Peyer's patch (tissue), 4 donors: ENCODE measurements at regions not wholly inside any gene's neighbourhood (a gene's known extent, or its start where the extent isn't known, plus 50 kb on each side); places are given as distances from the start of the nearest gene placed in this dataset.

Experiments used
- CTCF ChIP-seq, 6 experiments: fragments of 450-650 bp in 4 of 6; fragments of 200-600 bp in 2 of 6; sonication (generic) in 1 of 6; IDR thresholded peaks; one replicate each; pipeline ENCODE4 v1.5.1; 2017 to 2019; ENCODE audit warnings: antibody characterized with exemption in 6 of 6, mild to moderate bottlenecking in 3 of 6, moderate library complexity in 1 of 6
- POLR2A ChIP-seq, 2 donors: fragments of 450-650 bp; IDR thresholded peaks; one replicate each; pipeline ENCODE4 v1.5.1; 2017; ENCODE audit warnings: antibody characterized with exemption in 2 of 2, mild to moderate bottlenecking in 2 of 2, moderate library complexity in 2 of 2

DNA sequence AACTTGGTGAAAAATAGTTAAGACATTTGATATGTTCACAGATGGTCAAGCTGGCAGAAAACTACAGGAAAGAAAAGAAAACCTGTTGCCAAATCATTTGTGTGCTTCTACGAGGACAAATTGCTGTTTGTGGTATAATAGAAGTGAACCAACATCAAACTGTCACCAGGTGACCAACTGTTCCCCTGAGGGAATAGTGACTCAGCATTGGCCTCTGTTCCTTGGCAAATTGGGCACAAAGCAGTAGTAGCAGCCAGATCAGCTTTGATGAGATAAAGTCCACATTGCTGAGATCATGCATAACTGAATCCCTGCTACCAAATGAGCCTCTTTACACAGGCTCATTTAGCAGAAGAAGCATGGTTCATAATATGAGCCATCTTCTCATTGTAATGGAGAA is 103.5 kb downstream of the POSTN start:
- TF ChIP-seq CTCF (IDR thresholded peaks at IDR 0.05) (no peak), POLR2A (IDR thresholded peaks at IDR 0.05) (no peak)
